ENCODE measurements at regions not wholly inside any gene's neighbourhood (a gene's known extent, or its start where the extent isn't known, plus 50 kb on each side); places are given as distances from the start of the nearest gene placed in this dataset.

- DNase-seq = no peak
Observed at GRCh38 chr1:23639460-23640095, 52.0 kb upstream of the RPL11 start.

- no peak for DNase-seq
Observed at GRCh38 chr1:23638786-23639241, 52.8 kb upstream of the RPL11 start.

GRCh38 chr1:23638188-23638619 is 53.4 kb upstream of the RPL11 start:
- DNase-seq = no peak

GRCh38 chr1:23636009-23636408 is 55.6 kb upstream of the RPL11 start:
- no peak for DNase-seq

- DNase-seq = peak; percentile 63
Observed at GRCh38 chr1:23634840-23635651, 56.6 kb upstream of the RPL11 start.

- DNase-seq = no peak
Observed at GRCh38 chr1:23634518-23634839, 57.1 kb upstream of the RPL11 start.

GRCh38 chr1:23632479-23633160 is 59.0 kb upstream of the RPL11 start:
- no peak for DNase-seq

GRCh38 chr1:23629708-23630290 is 61.8 kb upstream of the RPL11 start:
- DNase-seq = no peak

- DNase-seq = peak; percentile 20
Observed at GRCh38 chr1:23628951-23629387, 62.6 kb upstream of the RPL11 start.

- DNase-seq = peak; percentile 27
Observed at GRCh38 chr1:23627069-23627735, 64.4 kb upstream of the RPL11 start.

- DNase-seq = no peak
Observed at GRCh38 chr1:23625929-23626535, 65.6 kb upstream of the RPL11 start.

- no peak for DNase-seq
Observed at GRCh38 chr1:23625459-23625858, 66.1 kb upstream of the RPL11 start.

- no peak for DNase-seq
Observed at GRCh38 chr1:23624440-23624839, 65.1 kb upstream of the ID3 start.

GRCh38 chr1:23622284-23622683 is 63.0 kb upstream of the ID3 start:
- DNase-seq = no peak

GRCh38 chr1:23620605-23621004 is 61.3 kb upstream of the ID3 start:
- DNase-seq = no peak

- peak; percentile 87 for DNase-seq
Observed at GRCh38 chr1:23619299-23620188, 60.2 kb upstream of the ID3 start.

- DNase-seq = no peak
Observed at GRCh38 chr1:23618586-23619083, 59.3 kb upstream of the ID3 start.

GRCh38 chr1:23617084-23617521 is 57.8 kb upstream of the ID3 start:
- no peak for DNase-seq

- DNase-seq = no peak
Observed at GRCh38 chr1:23616292-23616824, 57.1 kb upstream of the ID3 start.

- DNase-seq = no peak
Observed at GRCh38 chr1:23615852-23616251, 56.6 kb upstream of the ID3 start.

GRCh38 chr1:23615423-23615822 is 56.1 kb upstream of the ID3 start:
- DNase-seq = no peak

Data from CD4-positive, alpha-beta T cell treated with Interferon gamma for 1 hour (primary cell).